Stimulated activated CD4-positive, alpha-beta T cell treated with anti-CD3 and anti-CD28 coated beads, Interleukin-2, amount 100 ng/mL, for 24 hours (primary cell): ENCODE measurements at regions not wholly inside any gene's neighbourhood (a gene's known extent, or its start where the extent isn't known, plus 50 kb on each side); places are given as distances from the start of the nearest gene placed in this dataset.
"Not testable (repeated sequence)": the region's sequence is repeated elsewhere in the genome, so short reads cannot be mapped to it uniquely, and the experiment has no call there.

Source experiments
- DNase-seq, 2 donors: peaks; one replicate each; pipeline ENCODE4 v3.0.0-alpha.2; 2020

DNA sequence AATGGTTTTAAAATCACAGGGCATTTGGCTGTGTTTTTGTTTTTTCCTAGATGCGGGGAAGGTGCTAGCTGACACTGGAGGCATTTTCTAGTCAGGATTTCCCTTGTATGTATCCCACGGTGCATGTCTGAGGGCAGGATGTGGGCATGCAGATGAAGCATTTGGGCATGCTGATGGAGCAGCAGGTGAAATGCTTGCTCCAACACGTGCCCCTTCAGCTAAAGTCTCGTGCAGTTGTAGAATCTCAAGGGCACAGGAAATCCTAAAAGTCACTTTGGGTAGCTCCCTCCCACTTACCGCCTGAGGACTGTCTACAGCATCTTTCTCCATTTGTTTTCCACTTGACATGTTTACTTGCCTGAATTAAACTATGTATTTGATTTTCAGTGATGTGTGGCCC is 429.4 kb upstream of the B3GAT1 start:
- DNase-seq = no peak

DNA sequence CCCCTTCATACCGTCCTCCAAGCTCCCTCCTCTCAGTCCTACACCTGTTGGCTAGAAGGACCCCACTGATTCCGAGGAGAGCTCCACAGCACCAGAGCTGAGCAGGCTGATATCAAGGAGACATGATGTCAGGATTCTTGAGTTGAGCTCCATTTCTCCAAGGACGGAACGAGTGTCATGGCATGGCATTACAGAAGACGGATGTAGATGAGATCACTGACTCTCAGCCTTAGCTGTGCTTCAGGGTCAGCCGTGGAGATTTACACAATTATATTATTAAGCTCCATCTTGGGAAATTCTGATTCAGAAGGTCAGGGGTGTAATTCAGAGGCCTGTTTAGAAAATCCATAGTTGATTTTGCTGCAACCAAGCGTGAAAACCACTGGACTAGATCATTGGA is 428.9 kb upstream of the B3GAT1 start:
- DNase-seq = no peak

GRCh38 chr11:134840165-134840564 is 428.1 kb upstream of the B3GAT1 start:
- not testable (repeated sequence) for DNase-seq

DNA sequence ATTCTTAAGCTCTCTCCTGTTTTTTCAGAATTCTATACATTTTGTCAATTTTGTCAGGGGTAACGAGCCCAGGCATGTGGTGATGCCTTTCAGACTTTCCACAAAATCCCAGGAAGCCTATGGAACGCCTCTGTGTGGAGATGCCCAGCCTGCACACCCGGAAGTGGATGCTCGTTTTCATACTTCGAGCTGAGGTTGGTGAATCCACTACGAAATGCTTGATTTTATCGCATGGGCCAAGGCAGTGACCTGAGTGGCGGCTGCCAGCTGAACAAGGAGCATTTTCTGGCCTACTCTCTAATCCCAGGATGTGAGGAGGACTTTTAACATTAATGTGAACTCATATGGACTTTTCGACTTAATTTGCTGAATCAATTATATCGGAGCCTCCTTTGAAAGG is 426.7 kb upstream of the B3GAT1 start:
- DNase-seq = no peak

DNA sequence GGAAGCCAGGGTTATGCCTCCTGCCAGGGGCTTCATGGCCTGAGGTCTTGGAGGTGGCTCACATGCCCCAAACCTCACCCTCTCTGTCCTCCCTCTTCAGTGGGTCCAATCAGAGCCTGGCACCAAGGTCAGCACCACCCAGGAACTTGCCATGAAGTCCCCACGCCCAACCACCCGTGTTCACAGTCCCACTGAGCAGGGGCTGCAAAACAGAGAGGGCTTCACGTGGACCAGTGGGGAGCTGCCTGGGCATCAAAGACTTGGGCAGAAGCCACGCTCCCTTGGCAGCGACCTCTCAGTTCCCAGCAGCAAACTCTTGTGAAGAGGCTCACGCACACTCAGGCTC is 425.8 kb upstream of the B3GAT1 start:
- DNase-seq = no peak

- DNase-seq = no peak
These were observed 425.3 kb upstream of the B3GAT1 start for GRCh38 chr11:134837166-134837886.

DNA sequence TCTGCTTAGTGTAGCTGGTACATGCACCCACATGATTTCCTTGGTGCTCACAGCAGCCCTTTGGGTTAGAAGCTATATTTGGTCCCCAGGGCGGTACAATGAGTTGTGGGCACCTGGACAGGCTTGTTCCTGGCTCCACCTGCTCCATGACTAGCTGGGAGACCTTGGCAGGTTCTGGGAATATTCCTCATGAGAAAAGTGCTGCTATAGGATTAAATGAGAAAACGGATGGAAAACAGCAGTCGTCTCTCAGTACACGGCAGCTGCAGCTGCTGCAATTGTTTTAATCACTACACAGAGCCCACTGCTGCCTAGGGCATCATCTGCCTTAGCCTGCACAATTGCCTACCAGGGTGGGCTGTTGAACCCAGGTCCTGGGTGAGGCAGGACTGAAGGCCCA is 424.5 kb upstream of the B3GAT1 start:
- no peak for DNase-seq

GRCh38 chr11:134835561-134835960 is 423.5 kb upstream of the B3GAT1 start:
- no peak for DNase-seq

DNA sequence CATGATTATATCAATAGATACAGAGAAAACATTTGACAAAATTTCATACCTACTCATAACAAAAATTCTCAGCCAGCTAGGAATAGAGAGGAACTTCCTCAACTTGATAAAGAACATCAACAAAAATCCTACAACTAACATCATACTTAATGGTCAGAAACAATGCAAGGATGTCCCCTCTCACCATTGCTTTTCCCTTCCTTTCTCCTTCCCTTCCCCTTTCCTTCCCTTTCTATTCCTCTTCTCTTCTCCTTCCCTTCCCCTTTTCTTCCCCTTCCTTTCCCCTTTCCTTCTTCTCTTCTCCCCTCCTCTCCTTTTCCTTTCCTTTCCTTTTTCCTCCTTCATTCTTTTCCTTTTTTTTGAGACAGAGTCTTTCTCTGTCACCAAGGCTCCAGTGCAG is 418.3 kb upstream of the B3GAT1 start:
- no peak for DNase-seq

- no peak for DNase-seq
These were observed 411.9 kb upstream of the B3GAT1 start for GRCh38 chr11:134823970-134824369.

DNA sequence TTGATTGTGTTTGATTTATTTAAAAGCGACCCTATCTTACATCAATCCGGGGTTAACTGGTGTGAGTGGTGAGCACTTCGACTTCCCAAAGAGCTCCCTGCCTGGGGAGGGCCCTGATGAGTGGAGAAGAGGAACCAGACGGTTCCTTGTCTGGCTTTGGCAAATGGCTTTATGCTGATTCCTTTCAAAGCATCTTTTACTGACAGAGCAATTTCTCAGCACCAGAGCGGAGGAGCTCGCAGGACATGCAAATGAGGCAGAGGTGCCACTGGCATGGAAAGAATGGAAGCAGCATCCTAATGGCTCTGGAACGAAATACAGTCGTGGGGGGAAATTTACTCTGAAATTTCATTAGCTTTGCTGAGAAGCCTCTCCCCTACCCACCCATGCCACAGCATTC is 410.9 kb upstream of the B3GAT1 start:
- no peak for DNase-seq

DNA sequence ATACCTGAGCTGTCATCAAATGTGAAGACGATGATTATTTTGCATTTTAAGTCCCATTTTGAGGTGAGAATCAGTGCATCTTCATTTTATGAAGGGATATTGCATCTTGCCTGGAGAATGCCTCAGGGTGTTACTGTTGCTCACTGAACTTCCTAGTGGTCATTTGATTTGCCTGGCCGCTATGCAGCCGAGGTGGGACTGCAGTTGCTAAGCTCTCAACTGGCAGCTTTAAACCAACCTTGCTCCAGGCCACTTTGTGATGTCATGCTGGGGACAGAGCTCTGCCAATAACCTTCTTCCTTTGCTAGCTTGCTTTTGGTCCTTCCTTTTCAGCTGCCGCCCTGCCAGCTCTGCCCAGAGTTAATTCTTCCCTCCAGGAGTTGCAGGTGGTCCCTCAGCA is 409.4 kb upstream of the B3GAT1 start:
- no peak for DNase-seq

GRCh38 chr11:134819041-134819440 is 407.0 kb upstream of the B3GAT1 start:
- no peak for DNase-seq

DNA sequence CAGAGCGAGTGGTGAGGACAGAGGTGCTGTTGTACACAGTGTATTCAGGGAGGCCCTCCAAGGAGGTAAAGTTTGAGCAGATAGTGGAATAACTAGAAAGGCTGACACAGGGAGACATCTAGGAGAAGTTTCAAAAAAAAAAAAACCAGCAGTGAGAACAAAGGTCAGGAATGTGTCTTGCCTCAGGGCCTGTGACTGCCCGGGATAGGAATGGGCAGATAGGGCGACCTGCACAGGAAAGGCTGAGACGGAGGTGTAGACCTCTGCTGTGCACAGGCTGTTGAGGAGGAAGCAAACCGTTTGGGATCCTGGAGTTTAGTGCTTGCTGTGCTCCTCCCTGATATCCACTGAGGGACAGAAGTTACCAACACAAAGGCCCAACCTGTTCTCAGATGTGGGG is 406.5 kb upstream of the B3GAT1 start:
- DNase-seq = no peak

- no peak for DNase-seq
These were observed 403.4 kb upstream of the B3GAT1 start for GRCh38 chr11:134815404-134815803.

DNA sequence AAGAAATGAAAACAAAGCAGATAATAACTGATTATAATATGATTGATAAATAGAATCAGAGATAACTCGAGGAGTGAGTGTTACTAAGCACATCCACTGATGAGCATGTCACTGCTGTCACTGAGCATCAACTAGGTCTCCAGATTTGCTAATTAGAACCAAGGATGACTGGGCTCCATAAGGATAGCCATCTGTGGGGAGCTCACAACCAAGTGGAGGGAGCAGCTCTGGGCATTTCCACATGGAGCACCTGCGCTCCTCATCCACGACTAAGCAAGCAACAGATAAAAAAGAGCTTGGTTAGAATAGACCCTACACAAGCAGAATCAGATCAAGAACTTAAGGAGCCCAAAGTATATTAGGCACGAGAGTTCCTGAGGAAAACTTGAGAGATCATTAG is 396.0 kb upstream of the B3GAT1 start:
- DNase-seq = no peak

GRCh38 chr11:134802598-134802997 is 390.6 kb upstream of the B3GAT1 start:
- no peak for DNase-seq

- DNase-seq = no peak
These were observed 390.1 kb upstream of the B3GAT1 start for GRCh38 chr11:134802116-134802515.

GRCh38 chr11:134801570-134801969 is 389.5 kb upstream of the B3GAT1 start:
- no peak for DNase-seq

DNA sequence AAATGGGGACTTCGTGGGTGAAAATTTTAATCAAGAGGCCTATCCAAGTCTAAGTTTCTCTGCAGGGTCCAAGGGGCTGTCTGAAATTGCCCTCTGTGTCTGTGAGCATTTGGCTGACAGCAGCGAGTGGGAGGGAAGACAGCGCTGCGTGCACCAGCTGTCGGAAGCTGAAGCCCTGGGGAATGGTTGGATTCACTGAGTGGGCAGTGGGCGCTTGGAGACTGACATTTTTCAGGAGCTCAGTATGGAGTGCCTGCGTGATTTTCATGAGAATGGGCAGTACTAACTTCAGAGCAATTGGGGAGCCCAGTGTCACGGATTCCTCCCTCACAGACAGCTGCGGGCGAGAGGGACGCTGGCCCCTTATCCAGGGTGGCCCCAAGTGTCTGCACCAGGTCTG is 388.8 kb upstream of the B3GAT1 start:
- no peak for DNase-seq

GRCh38 chr11:134800130-134800529 is 388.1 kb upstream of the B3GAT1 start:
- DNase-seq = no peak

DNA sequence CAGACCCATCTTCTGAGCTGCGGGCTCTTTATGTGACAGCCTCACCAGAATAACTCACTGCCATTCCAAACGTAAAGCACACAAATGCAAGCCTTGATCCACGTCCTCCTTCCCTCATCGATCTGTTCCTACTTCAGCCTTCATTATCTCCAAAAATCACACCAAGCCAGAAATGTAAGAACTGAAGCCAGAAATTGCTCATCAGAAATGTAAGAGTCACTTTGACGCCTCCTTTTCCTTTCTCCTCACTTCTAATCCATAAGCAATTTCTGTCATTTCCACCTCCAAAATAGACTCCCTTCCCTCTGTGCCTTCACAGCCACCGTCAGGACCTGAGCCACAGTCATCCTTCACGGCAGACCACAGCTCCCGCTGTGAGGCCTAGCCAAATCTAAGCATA is 387.3 kb upstream of the B3GAT1 start:
- DNase-seq = no peak

DNA sequence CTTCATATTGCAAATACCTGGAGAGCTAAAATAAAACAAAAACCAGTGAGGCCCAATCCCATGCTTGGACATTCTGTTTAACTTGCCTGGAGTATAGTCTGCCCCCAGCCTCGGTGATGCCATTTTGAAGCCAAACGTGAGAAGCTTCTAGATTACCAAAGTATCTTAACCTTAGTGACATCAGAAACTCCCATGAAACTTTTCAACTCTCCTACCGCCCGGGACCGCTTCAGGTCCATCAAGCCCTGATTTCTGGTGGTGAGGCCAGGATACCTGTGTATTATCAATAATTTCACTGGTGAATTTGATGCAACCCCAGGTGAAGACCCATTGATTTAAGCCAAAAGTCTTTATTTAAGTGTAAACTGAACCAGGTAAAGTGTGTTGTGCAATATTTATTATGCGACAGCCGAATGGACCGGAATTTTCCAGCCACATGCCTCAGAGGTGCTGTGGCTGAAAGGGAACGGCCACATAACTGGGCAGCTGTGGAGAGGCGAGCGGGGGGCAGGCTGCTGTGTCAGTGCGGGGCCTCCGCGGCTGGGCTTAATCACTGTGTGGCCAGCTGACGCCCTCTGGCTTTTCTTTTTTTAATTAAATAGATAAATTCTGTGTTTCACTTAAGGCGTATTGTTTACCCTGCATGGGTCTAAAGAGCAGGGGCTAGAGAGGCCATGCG is 385.5 kb upstream of the B3GAT1 start:
- no peak for DNase-seq

GRCh38 chr11:134795017-134795416 is 383.0 kb upstream of the B3GAT1 start:
- no peak for DNase-seq

DNA sequence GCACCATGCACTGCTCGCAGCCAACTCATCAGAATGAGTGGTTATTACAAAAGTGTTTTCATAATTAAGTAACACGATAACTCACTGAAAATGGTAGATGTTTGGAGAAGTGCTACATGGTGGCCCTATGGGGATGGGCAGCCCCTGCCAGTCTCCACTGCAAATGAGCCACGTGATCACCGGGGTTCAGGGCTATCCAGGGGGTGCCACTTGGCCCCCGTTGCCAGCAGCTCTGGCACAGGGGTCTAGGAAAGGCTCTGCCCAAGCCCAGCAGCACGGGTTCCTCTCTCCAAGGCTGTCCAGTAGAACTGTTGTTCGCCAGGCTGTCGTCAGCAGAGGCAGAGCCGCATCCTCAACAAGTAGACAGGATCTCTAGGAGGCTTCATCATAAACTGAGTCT is 382.1 kb upstream of the B3GAT1 start:
- no peak for DNase-seq
